ENCODE measurements at regions not wholly inside any gene's neighbourhood (a gene's known extent, or its start where the extent isn't known, plus 50 kb on each side); places are given as distances from the start of the nearest gene placed in this dataset.
"Not testable (repeated sequence)": the region's sequence is repeated elsewhere in the genome, so short reads cannot be mapped to it uniquely, and the experiment has no call there.

DNA sequence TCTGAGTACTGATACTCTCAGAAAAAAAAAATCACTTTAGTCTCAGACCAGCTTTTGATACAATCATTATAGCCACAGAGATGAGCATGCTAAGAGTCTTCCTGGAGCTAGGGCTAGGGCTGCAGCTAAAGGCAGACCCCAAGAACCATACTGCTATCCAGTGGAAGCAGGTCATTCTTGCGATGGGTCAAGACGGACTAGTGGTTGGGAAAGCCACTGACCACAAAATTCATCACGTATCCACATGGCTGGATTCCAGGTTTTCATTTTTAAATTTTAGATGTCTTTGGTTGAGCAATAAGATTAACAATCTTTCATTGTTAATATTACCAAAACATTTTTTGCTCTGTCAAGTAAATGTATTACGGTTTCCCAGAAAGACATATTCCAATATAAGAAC, 598.1 kb downstream of the DNAH5 start:
- TF ChIP-seq JUND (IDR thresholded peaks at IDR 0.05; ENCODE audit: low read depth): no peak
- no peak for DNase-seq (ENCODE audit: low read depth in 1 of 2, low spot score in 1 of 2)
- in situ Hi-C loops (cut with HindIII; ENCODE audit: low pct_unique_long_range_greater_than_20kb, low sequenced_read_pairs): no loop called here

DNA sequence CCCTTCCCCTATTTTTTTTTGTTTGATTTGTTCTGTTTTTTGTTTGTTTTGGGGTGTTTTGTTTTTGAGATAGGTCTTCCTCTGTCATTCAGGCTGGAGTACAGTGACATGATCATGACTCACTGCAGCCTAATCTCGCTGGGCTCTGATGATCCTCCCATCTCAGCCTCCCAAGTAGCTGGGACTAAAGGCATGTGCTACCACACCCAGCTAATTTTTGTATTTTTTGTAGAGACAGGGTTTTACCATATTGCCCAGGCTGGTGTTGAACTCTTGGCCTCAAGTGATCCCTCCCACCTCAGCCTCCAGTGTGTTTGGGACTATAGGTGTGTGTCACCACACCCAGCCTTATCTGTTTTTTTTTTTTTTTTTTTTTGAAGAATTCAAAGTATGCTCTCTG, 605.4 kb downstream of the DNAH5 start:
- in situ Hi-C loops (cut with HindIII; ENCODE audit: low pct_unique_long_range_greater_than_20kb, low sequenced_read_pairs): no loop called here
- DNase-seq (ENCODE audit: low read depth in 1 of 2, low spot score in 1 of 2): no peak
- no peak for TF ChIP-seq JUND (IDR thresholded peaks at IDR 0.05; ENCODE audit: low read depth)

DNA sequence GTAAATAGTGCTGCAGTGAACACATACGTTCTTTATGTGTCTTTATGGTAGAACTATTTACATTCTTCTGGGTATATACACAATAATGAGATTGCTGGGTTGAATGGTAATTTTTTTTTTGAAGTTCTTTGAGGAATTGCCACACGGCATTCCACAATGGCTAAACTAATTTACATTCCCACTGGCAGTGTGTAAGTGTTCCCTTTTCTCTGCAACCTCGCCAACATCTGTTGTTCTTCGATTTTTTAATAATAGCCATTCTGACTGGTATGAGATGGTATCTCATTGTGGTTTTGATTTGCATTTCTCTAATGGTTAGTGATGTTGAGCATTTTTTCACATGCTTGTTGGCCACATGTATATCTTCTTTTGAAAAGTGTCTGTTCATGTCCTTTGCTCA, 609.5 kb downstream of the DNAH5 start:
- DNase-seq (ENCODE audit: low read depth in 1 of 2, low spot score in 1 of 2); in situ Hi-C loops (cut with HindIII; ENCODE audit: low pct_unique_long_range_greater_than_20kb, low sequenced_read_pairs): not testable (repeated sequence)

DNA sequence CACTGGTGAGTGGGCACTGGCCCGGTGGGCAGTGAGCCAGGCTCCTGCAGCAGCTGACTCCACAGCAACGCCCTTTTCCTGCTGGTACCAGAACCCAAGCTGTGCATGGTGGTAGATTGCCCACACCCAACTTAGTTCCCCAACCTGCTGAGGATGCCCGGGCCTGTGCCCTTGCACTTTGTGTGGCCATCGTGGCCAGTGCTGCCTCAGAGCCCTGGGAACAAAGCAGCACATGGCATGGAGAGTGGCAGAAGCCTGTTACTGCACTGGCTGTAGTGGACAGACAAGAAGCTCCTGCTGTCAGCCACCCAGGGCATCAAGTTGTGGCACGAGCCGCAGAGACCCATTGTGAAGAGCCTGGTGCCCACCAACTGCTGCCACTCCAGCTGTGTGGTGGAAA, 612.9 kb downstream of the DNAH5 start:
- no peak for TF ChIP-seq JUND (IDR thresholded peaks at IDR 0.05; ENCODE audit: low read depth)

DNA sequence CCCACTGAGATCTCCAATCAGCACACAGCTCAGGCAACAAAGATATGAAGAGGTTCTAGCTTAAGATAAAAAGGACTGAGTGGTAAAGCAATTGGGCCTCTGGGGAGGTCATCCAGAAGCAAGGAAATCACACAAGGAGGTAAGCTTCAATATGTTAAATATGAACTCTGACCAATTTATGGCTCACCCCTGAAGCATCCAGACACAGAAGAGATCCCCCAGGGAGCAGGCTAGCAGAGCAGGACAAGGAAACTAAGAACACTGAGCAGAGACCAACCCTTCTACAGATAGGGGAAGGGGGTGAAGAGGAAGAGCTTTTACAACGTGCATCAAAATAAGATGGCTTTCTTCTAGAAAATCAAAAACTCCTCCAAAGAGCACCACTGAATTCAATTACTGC, 616.2 kb downstream of the DNAH5 start:
- TF ChIP-seq JUND (IDR thresholded peaks at IDR 0.05; ENCODE audit: low read depth): no peak
- DNase-seq (ENCODE audit: low read depth in 1 of 2, low spot score in 1 of 2): no peak
- in situ Hi-C loops (cut with HindIII; ENCODE audit: low pct_unique_long_range_greater_than_20kb, low sequenced_read_pairs): no loop called here

More for the DNA sequence above, 612.9 kb downstream of the DNAH5 start:
- in situ Hi-C loops (cut with HindIII; ENCODE audit: low pct_unique_long_range_greater_than_20kb, low sequenced_read_pairs): no loop called here
- DNase-seq (ENCODE audit: low read depth in 1 of 2, low spot score in 1 of 2): no peak

DNA sequence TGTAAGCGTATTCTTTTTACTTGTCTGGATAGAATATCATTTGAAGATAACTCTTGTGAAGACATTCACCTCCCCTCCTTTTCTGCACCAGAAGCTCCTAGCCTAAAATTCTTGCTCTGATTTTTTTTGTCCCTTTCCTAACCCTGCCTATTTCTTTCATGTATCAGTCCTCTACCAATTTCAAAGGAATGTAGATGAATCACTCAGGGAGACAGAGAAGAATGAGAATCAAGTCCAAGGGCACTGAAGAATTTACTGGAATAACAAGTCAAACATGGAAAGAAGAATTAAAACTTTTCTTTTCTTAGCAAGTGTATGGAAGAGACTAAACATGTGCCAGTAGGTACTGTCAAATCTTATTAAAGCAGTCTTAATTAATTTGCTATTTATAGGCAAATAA, 618.7 kb downstream of the DNAH5 start:
- in situ Hi-C loops (cut with HindIII; ENCODE audit: low pct_unique_long_range_greater_than_20kb, low sequenced_read_pairs): no loop called here
- no peak for TF ChIP-seq JUND (IDR thresholded peaks at IDR 0.05; ENCODE audit: low read depth)
- DNase-seq (ENCODE audit: low read depth in 1 of 2, low spot score in 1 of 2): no peak

DNA sequence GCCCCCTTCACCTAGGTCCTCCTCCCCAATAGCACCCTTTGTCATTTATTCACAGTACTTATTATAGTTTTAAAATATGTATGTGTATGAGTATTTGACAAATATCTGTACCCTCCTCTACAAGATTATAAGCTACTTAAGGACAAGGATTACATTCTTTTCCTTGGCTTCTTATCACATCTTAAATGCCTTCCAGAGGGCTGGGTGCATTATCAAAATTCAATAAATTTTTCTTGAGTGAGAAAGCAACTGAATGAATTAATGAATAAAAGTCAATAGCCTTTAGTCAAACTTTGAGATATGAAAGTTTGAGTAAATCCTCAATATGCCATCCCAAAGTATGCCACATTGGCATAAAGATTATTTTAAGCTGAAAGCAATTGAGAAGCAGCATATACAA, 621.7 kb downstream of the DNAH5 start:
- TF ChIP-seq JUND (IDR thresholded peaks at IDR 0.05; ENCODE audit: low read depth): no peak
- DNase-seq (ENCODE audit: low read depth in 1 of 2, low spot score in 1 of 2): no peak
- in situ Hi-C loops (cut with HindIII; ENCODE audit: low pct_unique_long_range_greater_than_20kb, low sequenced_read_pairs): no loop called here

DNA sequence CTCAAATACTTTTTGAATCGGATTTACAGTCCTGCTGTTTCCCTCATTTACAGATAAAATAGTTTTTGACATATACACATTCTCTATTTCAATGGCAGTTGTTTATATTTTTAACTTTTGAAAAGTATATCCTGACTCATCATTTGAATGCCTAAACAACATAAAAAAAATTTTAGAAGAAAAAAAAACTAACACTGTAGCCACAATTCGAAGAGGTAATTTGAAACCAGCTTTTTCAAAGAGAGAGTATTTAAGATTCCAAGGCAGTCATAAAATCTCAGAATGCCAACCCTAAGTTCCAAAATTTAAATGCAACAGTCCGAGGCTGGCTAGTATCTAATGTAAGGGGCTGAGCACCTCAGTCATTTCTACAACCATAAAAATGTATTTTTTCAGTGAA, 626.8 kb downstream of the DNAH5 start:
- no peak for TF ChIP-seq JUND (IDR thresholded peaks at IDR 0.05; ENCODE audit: low read depth)
- in situ Hi-C loops (cut with HindIII; ENCODE audit: low pct_unique_long_range_greater_than_20kb, low sequenced_read_pairs): no loop called here
- no peak for DNase-seq (ENCODE audit: low read depth in 1 of 2, low spot score in 1 of 2)

DNA sequence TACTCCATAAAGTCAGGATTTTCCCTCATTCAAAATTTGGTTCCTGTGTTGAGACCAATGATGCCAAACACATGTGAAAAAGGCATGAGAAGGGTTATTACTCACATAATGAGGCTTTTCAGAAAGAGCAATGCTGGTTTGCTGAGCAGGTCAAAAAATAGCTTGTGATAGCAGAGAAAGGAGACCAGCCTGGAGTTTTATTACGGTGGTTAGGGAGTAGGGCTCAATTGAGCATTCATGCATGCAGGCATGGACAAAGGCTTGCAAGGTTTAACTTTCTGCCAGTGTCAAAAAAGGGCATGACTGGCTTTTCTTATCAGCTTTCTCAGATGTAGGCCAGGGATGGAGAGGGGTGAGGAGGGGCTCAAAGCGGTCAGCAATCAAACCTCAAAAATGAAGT, 628.3 kb downstream of the DNAH5 start:
- in situ Hi-C loops (cut with HindIII; ENCODE audit: low pct_unique_long_range_greater_than_20kb, low sequenced_read_pairs): no loop called here

DNA sequence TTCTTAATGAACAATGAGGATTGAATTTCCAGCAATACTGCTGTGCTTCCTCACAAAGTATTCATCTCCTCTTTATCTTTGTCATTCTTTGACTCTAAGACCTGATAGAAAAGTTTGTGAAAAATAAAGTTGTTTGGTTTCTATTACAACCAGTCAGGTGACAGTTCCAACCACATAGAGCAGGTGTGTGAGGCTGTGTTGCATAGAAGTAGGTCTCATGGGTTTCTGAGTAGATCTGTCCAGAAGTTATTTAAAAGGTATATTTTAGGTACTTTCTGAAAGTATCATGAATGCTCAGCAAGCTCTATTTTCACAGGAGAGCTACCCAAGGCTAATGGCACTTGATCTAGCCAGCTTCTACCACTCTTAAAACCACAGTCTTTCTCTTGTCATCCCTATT, 637.0 kb downstream of the DNAH5 start:
- no peak for DNase-seq (ENCODE audit: low read depth in 1 of 2, low spot score in 1 of 2)
- no peak for TF ChIP-seq JUND (IDR thresholded peaks at IDR 0.05; ENCODE audit: low read depth)
- in situ Hi-C loops (cut with HindIII; ENCODE audit: low pct_unique_long_range_greater_than_20kb, low sequenced_read_pairs): no loop called here

More for the DNA sequence above, 628.3 kb downstream of the DNAH5 start:
- TF ChIP-seq JUND (IDR thresholded peaks at IDR 0.05; ENCODE audit: low read depth): no peak
- no peak for DNase-seq (ENCODE audit: low read depth in 1 of 2, low spot score in 1 of 2)

DNA sequence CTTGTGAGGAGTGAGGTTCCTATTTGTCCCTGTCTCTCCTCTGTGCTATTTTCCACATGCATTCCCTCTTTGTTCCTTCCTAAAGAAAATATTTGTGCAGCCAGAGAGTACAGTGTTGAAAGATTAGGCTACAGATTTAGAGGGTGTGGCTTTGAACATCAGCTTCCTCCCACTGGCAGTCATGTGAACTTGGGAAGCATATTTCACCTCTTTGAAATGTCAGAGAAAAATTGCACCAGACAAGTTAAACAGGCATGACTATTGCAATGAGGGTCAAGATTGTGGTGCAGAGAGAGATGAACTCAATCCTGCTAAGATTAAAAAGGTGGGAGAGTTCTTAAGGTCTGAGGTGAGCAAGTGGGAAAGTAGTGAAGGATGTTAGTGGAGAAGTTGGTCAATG, 641.0 kb downstream of the DNAH5 start:
- no peak for DNase-seq (ENCODE audit: low read depth in 1 of 2, low spot score in 1 of 2)
- in situ Hi-C loops (cut with HindIII; ENCODE audit: low pct_unique_long_range_greater_than_20kb, low sequenced_read_pairs): no loop called here
- TF ChIP-seq JUND (IDR thresholded peaks at IDR 0.05; ENCODE audit: low read depth): no peak

DNA sequence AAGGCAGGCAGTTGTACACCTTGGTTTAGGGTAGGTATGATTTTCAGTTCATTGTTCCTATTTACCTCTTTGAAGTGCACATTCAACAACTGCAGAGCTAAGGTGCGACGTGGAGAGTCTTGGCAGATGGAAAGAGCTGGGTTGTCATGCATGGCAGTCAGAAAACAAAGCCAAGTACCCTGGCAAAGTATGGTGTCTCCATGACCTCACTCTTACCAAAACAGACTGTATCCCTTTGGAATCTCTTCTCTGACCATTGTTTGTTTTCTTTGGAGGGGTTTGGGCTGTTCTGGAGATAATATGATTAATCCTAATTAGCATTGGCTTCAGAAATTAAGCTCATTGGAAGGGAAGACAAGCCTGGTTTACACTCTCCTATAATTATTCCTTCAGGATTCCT, 665.7 kb downstream of the DNAH5 start:
- in situ Hi-C loops (cut with HindIII; ENCODE audit: low pct_unique_long_range_greater_than_20kb, low sequenced_read_pairs): no loop called here
- DNase-seq (ENCODE audit: low read depth in 1 of 2, low spot score in 1 of 2): no peak
- TF ChIP-seq JUND (IDR thresholded peaks at IDR 0.05; ENCODE audit: low read depth): no peak

DNA sequence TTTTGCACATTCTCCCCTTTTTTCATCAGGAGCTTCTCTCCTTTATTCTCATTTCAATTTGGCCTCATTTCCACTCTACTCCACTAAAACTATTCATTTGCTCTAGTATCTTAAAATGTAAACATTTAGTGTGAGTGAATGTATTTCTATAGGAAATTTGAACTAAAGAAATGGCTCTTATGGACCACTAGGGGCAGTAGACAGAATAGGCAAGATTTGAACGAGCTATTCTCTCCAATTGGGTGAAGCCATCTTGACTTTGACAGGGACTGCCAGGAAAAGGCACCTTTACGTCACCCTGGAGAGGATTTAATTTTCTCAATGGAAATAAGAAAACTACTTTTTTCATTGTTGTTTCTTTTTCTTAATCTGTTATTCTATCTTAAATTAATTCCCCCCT, 666.3 kb downstream of the DNAH5 start:
- no peak for TF ChIP-seq JUND (IDR thresholded peaks at IDR 0.05; ENCODE audit: low read depth)
- no peak for DNase-seq (ENCODE audit: low read depth in 1 of 2, low spot score in 1 of 2)
- in situ Hi-C loops (cut with HindIII; ENCODE audit: low pct_unique_long_range_greater_than_20kb, low sequenced_read_pairs): no loop called here

DNA sequence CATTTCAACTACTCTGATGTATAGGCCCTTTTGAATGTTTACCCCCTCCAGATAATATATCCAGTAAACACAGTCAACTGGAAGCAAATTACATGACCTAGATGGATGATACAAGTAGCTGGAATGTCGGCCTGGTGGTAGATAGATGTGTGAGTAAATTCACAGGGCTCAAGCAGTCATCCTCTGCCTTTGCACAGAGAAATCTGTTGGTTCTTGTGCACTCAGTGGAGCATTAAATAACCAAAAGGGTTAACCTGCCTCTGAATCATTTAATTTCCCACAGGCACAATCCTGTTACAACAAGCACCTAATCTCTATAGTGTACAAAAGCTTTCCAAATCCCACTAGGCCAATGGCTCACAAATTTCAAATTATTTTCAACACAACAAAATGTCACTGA, 668.3 kb downstream of the DNAH5 start:
- in situ Hi-C loops (cut with HindIII; ENCODE audit: low pct_unique_long_range_greater_than_20kb, low sequenced_read_pairs): no loop called here
- no peak for DNase-seq (ENCODE audit: low read depth in 1 of 2, low spot score in 1 of 2)
- no peak for TF ChIP-seq JUND (IDR thresholded peaks at IDR 0.05; ENCODE audit: low read depth)

DNA sequence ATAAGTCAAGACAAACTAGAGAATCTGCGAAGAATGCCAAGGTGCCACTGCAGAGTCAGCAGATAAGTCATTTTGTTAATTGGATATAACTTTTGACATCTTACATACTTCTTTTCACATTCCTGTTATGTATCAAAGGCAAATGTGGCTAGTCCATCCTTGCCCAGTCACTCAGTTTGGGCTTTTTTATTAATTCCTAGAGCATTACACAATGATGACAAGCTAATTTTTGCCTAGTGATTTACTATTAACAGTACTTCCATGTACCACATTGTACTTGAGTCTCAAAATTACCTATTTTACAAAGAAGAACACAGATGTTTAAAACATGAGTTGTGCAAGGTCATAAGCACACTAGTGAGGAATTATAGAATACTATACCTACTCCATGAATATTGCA, 680.8 kb downstream of the DNAH5 start:
- in situ Hi-C loops (cut with HindIII; ENCODE audit: low pct_unique_long_range_greater_than_20kb, low sequenced_read_pairs): no loop called here
- TF ChIP-seq JUND (IDR thresholded peaks at IDR 0.05; ENCODE audit: low read depth): no peak
- no peak for DNase-seq (ENCODE audit: low read depth in 1 of 2, low spot score in 1 of 2)

Data from T47D (cell line).